HG02759 (cell line): ENCODE measurements at regions not wholly inside any gene's neighbourhood (a gene's known extent, or its start where the extent isn't known, plus 50 kb on each side); places are given as distances from the start of the nearest gene placed in this dataset.

Experiments used
- ATAC-seq: cut with Tn5 transposase; IDR thresholded peaks from one replicate; pipeline ENCODE4 v1.9.1; 2021; ENCODE audit warnings: mild to moderate bottlenecking, moderate library complexity; ENCODE audit not compliant: unreplicated experiment

GRCh38 chr12:97082029-97082428 is 175.0 kb downstream of the NEDD1 start:
- ATAC-seq: no peak

- ATAC-seq: no peak
Observed at GRCh38 chr12:97093187-97093683, 186.2 kb downstream of the NEDD1 start.

GRCh38 chr12:97097734-97098133 is 190.7 kb downstream of the NEDD1 start:
- no peak for ATAC-seq

GRCh38 chr12:97109441-97109840 is 202.4 kb downstream of the NEDD1 start:
- no peak for ATAC-seq

GRCh38 chr12:97112136-97112535 is 205.1 kb downstream of the NEDD1 start:
- no peak for ATAC-seq

- no peak for ATAC-seq
Observed at GRCh38 chr12:97118796-97119375, 211.8 kb downstream of the NEDD1 start.

GRCh38 chr12:97127061-97127460 is 220.0 kb downstream of the NEDD1 start:
- ATAC-seq: no peak

GRCh38 chr12:97131220-97131981 is 224.3 kb downstream of the NEDD1 start:
- ATAC-seq: no peak

- ATAC-seq: no peak
Observed at GRCh38 chr12:97132270-97132669, 225.2 kb downstream of the NEDD1 start.

- ATAC-seq: no peak
Observed at GRCh38 chr12:97134495-97134894, 227.4 kb downstream of the NEDD1 start.

GRCh38 chr12:97140355-97140754 is 233.3 kb downstream of the NEDD1 start:
- ATAC-seq: no peak

GRCh38 chr12:97142737-97143410 is 235.8 kb downstream of the NEDD1 start:
- ATAC-seq: no peak

- ATAC-seq: peak; percentile 100
Observed at GRCh38 chr12:97148941-97149559, 242.0 kb downstream of the NEDD1 start.

GRCh38 chr12:97151481-97151880 is 244.4 kb downstream of the NEDD1 start:
- no peak for ATAC-seq

- no peak for ATAC-seq
Observed at GRCh38 chr12:97159377-97159776, 252.3 kb downstream of the NEDD1 start.

- no peak for ATAC-seq
Observed at GRCh38 chr12:97160277-97160676, 253.2 kb downstream of the NEDD1 start.

GRCh38 chr12:97162173-97162572 is 255.1 kb downstream of the NEDD1 start:
- ATAC-seq: no peak

GRCh38 chr12:97164936-97165335 is 257.9 kb downstream of the NEDD1 start:
- no peak for ATAC-seq

GRCh38 chr12:97167598-97167997 is 260.5 kb downstream of the NEDD1 start:
- no peak for ATAC-seq

- no peak for ATAC-seq
Observed at GRCh38 chr12:97168804-97169203, 261.7 kb downstream of the NEDD1 start.

GRCh38 chr12:97169889-97170567 is 263.0 kb downstream of the NEDD1 start:
- no peak for ATAC-seq
